ENCODE measurements at regions not wholly inside any gene's neighbourhood (a gene's known extent, or its start where the extent isn't known, plus 50 kb on each side); places are given as distances from the start of the nearest gene placed in this dataset.

DNA sequence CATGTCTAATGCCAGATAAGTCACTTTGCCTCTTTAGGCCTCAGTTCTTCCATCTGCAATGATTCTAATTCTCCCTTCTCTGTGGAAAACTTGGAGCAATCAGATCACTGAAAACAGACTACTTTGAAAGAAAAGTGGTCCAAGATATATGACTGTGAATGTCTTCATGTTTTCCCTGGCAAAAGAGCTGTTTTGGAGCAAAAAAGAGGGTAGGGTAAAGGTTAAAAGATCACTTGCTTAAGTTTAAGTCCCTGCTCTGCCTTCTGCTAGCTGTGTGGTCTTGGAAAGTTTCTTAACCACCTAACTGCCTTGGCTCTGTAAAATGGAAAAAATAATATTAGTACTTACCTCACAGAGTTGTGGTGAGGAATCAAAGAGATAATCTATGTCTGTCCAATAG, 140.3 kb upstream of the PAK3 start:
- no peak overlapping the region for H3K4me3 Mint-ChIP-seq
- no peaks in the 10 kb centered on the region for H3K9me3 Mint-ChIP-seq
- TF ChIP-seq, protein P1, sequence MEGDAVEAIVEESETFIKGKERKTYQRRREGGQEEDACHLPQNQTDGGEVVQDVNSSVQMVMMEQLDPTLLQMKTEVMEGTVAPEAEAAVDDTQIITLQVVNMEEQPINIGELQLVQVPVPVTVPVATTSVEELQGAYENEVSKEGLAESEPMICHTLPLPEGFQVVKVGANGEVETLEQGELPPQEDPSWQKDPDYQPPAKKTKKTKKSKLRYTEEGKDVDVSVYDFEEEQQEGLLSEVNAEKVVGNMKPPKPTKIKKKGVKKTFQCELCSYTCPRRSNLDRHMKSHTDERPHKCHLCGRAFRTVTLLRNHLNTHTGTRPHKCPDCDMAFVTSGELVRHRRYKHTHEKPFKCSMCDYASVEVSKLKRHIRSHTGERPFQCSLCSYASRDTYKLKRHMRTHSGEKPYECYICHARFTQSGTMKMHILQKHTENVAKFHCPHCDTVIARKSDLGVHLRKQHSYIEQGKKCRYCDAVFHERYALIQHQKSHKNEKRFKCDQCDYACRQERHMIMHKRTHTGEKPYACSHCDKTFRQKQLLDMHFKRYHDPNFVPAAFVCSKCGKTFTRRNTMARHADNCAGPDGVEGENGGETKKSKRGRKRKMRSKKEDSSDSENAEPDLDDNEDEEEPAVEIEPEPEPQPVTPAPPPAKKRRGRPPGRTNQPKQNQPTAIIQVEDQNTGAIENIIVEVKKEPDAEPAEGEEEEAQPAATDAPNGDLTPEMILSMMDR (IDR thresholded peaks at IDR 0.05), result no peak
- ATAC-seq (ENCODE audit: low read depth) (no peak), DNase-seq (no peak)
- ChIA-PET CTCF (no interaction called here), POLR2A (no interaction called here)
- no peaks in the 10 kb centered on the region for H3K36me3 Mint-ChIP-seq (ENCODE audit: low read depth)
- H3K27me3 Mint-ChIP-seq, result no peaks in the 10 kb centered on the region
- intact Hi-C loops (cut with micrococcal nuclease), result no loop called here
- no peak overlapping the region for H3K27ac Mint-ChIP-seq
- no peaks in the 10 kb centered on the region for H3K4me1 Mint-ChIP-seq

DNA sequence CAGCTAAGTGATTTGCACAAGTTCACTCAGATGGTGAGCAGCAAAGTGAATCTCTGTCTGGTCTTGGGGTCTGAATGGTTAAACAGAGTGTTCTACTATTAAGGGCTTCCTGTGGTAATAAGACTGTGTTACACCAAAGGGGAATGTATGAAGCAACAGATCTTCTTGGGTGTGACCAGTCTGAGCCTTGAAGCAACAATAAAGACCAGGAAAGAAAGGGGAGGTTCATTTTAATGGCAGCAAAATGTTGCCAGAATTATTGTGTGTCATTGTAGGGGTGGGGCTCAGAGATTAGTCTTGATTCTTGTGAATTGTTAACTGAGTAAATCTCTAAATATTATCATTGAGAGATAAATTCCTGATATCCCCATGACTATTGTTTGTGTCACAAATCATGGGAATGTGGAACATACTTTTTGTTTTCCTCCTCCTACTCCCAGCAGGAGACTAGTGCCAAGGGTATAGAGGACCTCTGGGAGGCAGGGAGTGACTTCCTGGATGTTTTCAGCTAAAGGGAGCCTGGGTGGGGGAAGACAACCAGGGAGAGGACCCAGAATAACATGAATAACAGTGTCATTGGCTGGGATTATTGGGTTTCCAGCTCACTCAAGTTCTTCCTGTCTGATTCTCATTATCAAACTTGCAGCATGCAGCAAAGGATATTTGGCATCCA, 141.4 kb upstream of the PAK3 start:
- Mint-ChIP-seq H3K27me3 (no peaks in the 10 kb centered on the region), H3K4me3 (no peak overlapping the region), H3K27ac (no peak overlapping the region), H3K4me1 (no peaks in the 10 kb centered on the region), H3K36me3 (ENCODE audit: low read depth) (no peaks in the 10 kb centered on the region), H3K9me3 (no peaks in the 10 kb centered on the region)
- ChIA-PET CTCF (no interaction called here), POLR2A (no interaction called here)
- TF ChIP-seq, protein P1 (IDR thresholded peaks at IDR 0.05), result no peak
- DNase-seq (no peak), ATAC-seq (ENCODE audit: low read depth) (no peak)
- intact Hi-C loops (cut with micrococcal nuclease), result no loop called here

DNA sequence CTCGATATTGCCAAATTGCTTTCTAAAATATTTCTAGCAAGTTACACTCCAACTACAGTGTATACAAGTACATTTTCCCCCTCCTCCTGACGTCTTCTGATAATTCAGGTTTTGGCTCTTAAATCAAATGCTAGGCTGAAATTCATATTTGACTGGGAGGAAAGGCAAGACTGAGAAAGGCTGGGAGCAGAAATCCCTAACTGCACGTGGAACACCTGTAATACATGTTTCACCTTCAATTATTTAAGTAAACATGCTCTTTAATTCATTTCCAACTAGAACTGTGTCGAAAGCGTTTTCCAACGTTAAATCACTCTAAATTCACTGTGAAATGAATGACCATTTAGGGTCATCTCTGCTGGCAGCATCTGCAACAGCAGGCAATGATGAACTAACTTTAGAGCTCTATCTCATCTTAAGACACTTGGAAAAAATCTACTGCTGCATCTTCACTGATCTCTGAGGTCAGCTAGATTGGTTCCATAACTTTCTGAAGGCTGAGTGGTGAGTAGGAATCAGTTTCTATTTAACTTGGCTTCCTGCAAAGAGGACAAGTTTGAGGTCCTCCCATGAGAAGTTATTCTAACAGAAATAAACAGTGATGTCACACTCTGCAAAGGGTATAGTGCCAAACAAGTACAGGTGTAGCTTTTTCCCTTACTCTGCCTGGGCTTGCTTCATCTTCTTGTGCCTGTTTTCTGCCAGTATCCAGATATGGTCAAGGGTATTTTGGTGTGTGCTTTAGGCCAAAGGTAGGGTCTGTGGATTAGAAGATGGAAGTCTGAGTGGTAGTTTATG, 144.3 kb upstream of the PAK3 start:
- H3K9me3 Mint-ChIP-seq, result no peaks in the 10 kb centered on the region
- H3K27me3 Mint-ChIP-seq, result peaks cover 4% of the 10 kb centered on the region
- TF ChIP-seq, protein P1 (IDR thresholded peaks at IDR 0.05), result no peak
- DNase-seq (no peak), ATAC-seq (ENCODE audit: low read depth) (no peak)
- no peaks in the 10 kb centered on the region for H3K4me1 Mint-ChIP-seq
- no peak overlapping the region for H3K4me3 Mint-ChIP-seq
- H3K36me3 Mint-ChIP-seq (ENCODE audit: low read depth), result no peaks in the 10 kb centered on the region
- POLR2A ChIA-PET, result no interaction called here
- intact Hi-C loops (cut with micrococcal nuclease), result no loop called here
- CTCF ChIA-PET, result no interaction called here
- H3K27ac Mint-ChIP-seq, result no peak overlapping the region

DNA sequence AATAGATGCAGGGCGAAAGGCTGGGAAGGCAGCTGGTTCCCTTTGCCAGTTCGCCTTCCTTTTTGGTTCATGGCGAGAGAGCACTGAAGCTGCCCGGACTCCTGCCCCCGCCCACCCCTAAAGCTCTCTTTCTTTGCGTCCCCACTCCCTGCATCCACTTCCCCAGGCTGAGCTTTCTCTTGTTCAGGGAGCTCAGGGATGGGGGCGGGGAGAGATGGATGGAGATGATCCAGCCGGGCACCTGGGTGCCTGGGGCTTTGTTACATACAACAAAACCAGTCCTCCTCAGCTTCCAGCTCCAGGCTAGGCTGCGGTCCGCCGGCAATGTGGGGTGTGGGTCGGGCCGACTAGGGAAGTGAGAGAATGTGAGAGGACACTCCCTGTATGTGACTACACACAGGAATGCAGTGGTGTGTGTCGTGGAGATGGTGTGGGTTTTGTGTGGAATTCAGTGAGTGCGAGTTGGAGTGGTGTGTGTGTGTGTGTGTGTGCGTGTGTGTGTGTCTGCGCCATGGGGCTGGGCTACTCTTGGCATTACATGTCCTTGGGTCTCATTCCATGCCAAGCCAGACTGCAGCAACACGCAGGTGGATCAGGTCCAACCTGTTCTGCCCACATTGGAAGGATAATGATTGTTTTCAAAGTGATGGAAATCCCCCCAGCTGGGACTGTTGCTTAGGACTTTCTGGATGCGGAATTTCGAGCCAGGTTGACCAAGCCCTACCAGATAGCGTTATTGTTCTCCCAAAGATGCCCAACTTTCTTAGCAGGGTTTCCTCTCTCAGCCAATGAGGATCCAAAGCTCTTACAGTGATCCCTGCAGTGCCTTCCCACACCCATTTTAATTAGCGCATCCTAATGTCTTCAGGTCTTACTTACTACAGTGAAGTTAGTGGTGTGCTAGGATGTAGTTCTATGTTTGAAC, 149.4 kb upstream of the CHRDL1 start:
- CTCF ChIA-PET, result no interaction called here
- DNase-seq, result no peak
- Mint-ChIP-seq H3K4me3 (no peak overlapping the region), H3K27me3 (peaks cover 13% of the 10 kb centered on the region), H3K27ac (no peak overlapping the region), H3K9me3 (no peaks in the 10 kb centered on the region), H3K4me1 (no peaks in the 10 kb centered on the region), H3K36me3 (ENCODE audit: low read depth) (no peaks in the 10 kb centered on the region)
- POLR2A ChIA-PET, result no interaction called here
- intact Hi-C loops (cut with micrococcal nuclease), result no loop called here
- no peak for ATAC-seq (ENCODE audit: low read depth)
- TF ChIP-seq, protein P1 (IDR thresholded peaks at IDR 0.05), result no peak

DNA sequence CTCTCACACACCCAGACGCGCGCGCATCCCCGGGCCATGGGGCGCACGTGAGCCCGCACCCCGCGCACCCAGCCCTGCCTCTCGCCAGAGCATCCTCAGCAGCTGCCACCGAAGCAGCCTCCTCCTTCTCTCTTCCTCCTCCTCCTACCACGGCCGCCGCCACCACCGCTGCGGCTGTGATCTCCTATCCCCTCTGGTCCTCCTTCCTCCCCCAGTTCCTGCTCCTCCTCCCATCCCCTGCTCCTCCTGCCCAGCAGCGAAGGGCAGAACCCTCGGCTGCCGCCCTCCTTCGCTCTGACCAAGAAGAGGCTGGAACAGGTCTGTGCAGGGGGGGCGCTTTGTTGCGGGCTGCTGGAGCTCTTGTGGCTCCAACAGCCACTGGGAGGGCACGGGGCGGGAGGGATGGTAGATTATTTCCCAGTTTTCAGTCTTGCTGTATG, 148.7 kb upstream of the CHRDL1 start:
- Mint-ChIP-seq H3K27me3 (peaks cover 13% of the 10 kb centered on the region), H3K36me3 (ENCODE audit: low read depth) (no peaks in the 10 kb centered on the region), H3K4me1 (no peaks in the 10 kb centered on the region), H3K9me3 (no peaks in the 10 kb centered on the region), H3K4me3 (no peak overlapping the region), H3K27ac (no peak overlapping the region)
- intact Hi-C loops (cut with micrococcal nuclease), result no loop called here
- DNase-seq (no peak), ATAC-seq (ENCODE audit: low read depth) (no peak)
- ChIA-PET POLR2A (no interaction called here), CTCF (no interaction called here)
- TF ChIP-seq, protein P1 (IDR thresholded peaks at IDR 0.05), result no peak

Data from activated B cell treated with CpG ODN at 0.5 μM for 24 hours (primary cell).